Central memory CD8-positive, alpha-beta T cell (primary cell): ENCODE measurements at regions not wholly inside any gene's neighbourhood (a gene's known extent, or its start where the extent isn't known, plus 50 kb on each side); places are given as distances from the start of the nearest gene placed in this dataset.
"Not testable (repeated sequence)": the region's sequence is repeated elsewhere in the genome, so short reads cannot be mapped to it uniquely, and the experiment has no call there.

Source experiments
- ATAC-seq: fragments of 150-1000 bp; cut with Tn5 transposase; replicated peaks from 2 replicates; pipeline ENCODE4 v1.10.0; 2022; ENCODE audit warnings: mild to moderate bottlenecking, moderate FRiP score, moderate number of reproducible peaks; ENCODE audit not compliant: poor library complexity, severe bottlenecking; ENCODE audit errors: extremely low read depth
- DNase-seq, 2 donors: peaks; one replicate each; pipeline ENCODE4 v3.0.0; 2021; ENCODE audit warnings: low spot score in 2 of 2
- H3K27ac Mint-ChIP-seq: one replicate; pipeline ENCODE4 v1.8.0; 2022; ENCODE audit warnings: low read depth, mild to moderate bottlenecking, moderate library complexity, mixed read lengths
- H3K27me3 Mint-ChIP-seq: one replicate; pipeline ENCODE4 v1.8.0; 2022; ENCODE audit warnings: mixed read lengths
- H3K36me3 Mint-ChIP-seq: one replicate; pipeline ENCODE4 v1.8.0; 2022; ENCODE audit warnings: mild to moderate bottlenecking, moderate library complexity, mixed read lengths; ENCODE audit not compliant: insufficient read depth
- H3K4me1 Mint-ChIP-seq: one replicate; pipeline ENCODE4 v1.8.0; 2022; ENCODE audit warnings: mixed read lengths
- H3K4me3 Mint-ChIP-seq: one replicate; pipeline ENCODE4 v1.8.0; 2022; ENCODE audit warnings: mild to moderate bottlenecking, moderate library complexity, mixed read lengths
- H3K9me3 Mint-ChIP-seq: one replicate; pipeline ENCODE4 v1.8.0; 2022; ENCODE audit warnings: mixed read lengths

DNA sequence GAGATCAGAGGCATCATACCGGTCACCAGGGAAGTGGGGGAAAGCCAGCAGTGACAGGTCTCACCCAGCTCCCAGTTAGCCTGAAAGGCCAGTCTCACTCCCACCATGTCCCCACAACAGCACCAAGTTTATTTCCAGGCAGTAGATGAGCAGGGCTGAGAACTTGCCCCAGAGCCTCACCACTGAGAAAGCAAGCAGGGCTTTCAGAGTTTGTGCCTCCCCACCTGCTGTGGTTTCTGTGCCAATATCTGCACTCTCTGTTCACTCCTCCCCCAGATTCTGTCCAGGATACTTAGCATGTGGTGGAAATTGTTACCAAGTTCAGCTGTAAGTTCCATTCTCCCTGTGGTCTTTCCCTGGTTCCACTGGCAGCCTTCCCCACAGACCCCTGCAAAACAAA, 255.0 kb upstream of the HTR1E start:
- no peaks in the 10 kb centered on the region for H3K27me3 Mint-ChIP-seq
- H3K9me3 Mint-ChIP-seq = peaks cover 12% of the 10 kb centered on the region
- no peak overlapping the region for H3K27ac Mint-ChIP-seq
- H3K4me1 Mint-ChIP-seq = no peaks in the 10 kb centered on the region
- DNase-seq (no peak), ATAC-seq (no peak)
- no peaks in the 10 kb centered on the region for H3K36me3 Mint-ChIP-seq
- no peak overlapping the region for H3K4me3 Mint-ChIP-seq

DNA sequence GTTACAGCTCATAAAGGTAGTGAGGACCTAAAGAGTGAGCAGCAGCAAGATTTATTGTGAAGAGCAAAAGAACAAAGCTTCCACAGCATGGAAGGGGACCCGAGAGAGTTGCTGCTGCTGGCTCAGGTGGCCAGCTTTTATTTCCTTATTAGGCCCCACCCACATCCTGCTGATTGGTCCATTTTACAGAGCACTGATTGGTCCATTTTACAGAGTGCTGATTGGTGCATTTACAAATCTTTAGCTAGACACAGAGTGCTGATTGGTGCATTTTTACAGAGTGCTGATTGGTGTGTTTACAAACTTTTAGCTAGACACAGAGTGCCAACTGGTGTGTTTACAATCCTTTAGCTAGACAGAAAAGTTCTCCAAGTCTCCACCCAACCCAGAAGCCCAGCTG, 256.2 kb upstream of the HTR1E start:
- peaks cover 14% of the 10 kb centered on the region for H3K9me3 Mint-ChIP-seq
- not testable (repeated sequence) for H3K4me3 Mint-ChIP-seq, H3K36me3 Mint-ChIP-seq, H3K27me3 Mint-ChIP-seq, DNase-seq, H3K4me1 Mint-ChIP-seq, H3K27ac Mint-ChIP-seq, ATAC-seq

DNA sequence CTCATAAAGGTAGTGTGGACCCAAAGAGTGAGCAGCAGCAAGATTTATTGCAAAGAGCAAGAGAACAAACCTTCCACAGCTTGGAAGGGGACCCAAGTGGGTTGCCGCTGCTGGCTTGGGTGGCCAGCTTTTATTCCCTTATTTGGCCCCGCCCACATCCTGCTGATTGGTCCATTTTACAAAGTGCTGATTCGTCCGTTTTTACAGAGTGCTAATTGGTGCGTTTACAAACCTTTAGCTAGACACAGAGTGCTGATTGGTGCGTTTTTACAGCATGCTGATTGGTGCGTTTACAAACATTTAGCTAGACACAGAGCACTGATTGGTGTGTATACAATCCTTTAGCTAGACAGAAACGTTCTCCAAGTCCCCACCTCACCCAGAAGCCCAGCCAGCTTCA, 265.2 kb upstream of the HTR1E start:
- not testable (repeated sequence) for H3K27ac Mint-ChIP-seq, H3K27me3 Mint-ChIP-seq, H3K36me3 Mint-ChIP-seq, H3K4me3 Mint-ChIP-seq, H3K4me1 Mint-ChIP-seq, ATAC-seq, DNase-seq
- peaks cover 36% of the 10 kb centered on the region for H3K9me3 Mint-ChIP-seq

DNA sequence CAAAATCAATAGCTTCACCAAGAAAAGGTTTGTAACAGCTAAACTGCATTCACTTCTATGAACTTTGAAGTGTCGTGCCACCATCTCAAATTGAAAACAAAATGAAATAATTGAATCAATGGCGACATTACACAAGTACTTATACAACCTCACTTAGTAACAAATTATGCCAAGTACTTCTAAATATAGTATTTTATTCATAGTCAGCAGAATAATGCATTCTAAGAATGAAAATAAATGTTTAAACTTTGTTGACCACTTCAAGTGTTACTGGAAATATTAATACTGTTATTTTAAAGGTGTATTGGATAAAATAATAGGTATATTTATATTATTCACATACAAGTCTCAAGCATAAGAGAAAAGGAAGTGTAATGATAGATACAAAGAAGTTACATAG, 280.1 kb upstream of the HTR1E start:
- H3K27ac Mint-ChIP-seq = no peak overlapping the region
- peaks cover 5% of the 10 kb centered on the region for H3K9me3 Mint-ChIP-seq
- ATAC-seq = no peak
- no peaks in the 10 kb centered on the region for H3K36me3 Mint-ChIP-seq
- no peaks in the 10 kb centered on the region for H3K27me3 Mint-ChIP-seq
- no peak overlapping the region for H3K4me3 Mint-ChIP-seq
- H3K4me1 Mint-ChIP-seq = no peaks in the 10 kb centered on the region
- DNase-seq = no peak

DNA sequence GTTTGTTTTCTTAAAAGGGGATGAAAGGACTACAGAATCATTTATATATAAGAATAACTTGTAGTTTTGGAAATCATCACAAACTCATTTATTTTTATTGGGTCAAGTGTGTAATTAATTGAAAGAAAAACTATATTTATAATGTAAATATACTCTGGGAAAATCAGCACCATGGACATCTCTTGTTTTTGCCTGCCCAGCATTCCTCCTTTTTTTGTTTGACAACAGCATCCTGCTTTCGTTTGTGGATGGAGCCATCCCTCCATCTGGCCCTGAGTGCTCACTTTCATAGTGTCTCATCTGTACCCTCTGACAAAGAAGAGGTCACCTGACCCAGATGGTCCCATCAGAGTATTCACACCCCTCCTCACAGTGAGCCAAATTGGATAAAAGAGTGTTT, 308.2 kb upstream of the HTR1E start:
- DNase-seq (no peak), ATAC-seq (no peak)
- Mint-ChIP-seq H3K4me1 (no peaks in the 10 kb centered on the region), H3K4me3 (no peak overlapping the region), H3K9me3 (peaks cover 23% of the 10 kb centered on the region), H3K27ac (no peak overlapping the region), H3K27me3 (no peaks in the 10 kb centered on the region), H3K36me3 (no peaks in the 10 kb centered on the region)

DNA sequence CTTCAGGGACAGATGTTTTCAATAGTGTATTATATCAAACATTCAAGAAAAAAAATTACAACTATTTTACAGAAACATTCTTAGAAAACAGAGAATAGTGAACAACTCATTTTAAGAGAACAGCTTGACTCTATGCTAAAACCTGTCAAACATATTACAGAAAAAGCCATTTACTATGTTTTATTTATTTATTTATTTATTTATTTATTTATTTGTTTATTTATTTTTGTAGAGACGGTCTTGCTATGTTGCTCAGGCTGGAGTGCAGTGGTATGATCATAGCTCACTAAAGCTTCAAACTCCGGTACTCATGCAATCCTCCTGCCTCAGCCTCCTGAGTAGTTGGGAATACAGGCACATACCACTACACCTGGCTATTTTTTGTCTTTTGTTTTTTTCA, 317.9 kb upstream of the HTR1E start:
- Mint-ChIP-seq H3K4me1 (no peaks in the 10 kb centered on the region), H3K9me3 (peaks cover 9% of the 10 kb centered on the region), H3K27me3 (no peaks in the 10 kb centered on the region), H3K4me3 (no peak overlapping the region), H3K36me3 (no peaks in the 10 kb centered on the region), H3K27ac (no peak overlapping the region)
- ATAC-seq = no peak
- DNase-seq = no peak

DNA sequence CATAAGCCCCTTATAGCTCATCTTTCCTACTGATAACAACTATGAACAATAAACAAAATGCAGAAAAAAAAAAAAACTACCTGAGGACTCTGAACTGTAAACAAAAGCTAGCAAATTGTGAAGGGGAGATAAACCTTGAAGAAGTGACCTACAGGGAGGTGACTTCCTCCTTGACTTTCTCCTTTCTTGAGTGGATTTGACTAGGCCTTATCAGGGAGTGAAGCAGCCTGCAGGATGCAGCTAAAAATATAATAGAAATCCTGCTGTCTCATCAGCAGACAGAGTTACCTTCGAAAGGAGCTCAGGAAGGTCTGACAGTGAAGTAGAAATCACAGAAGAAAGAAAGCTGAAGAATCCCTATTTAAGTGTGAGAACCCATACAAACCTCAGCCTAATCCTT, 322.0 kb upstream of the HTR1E start:
- Mint-ChIP-seq H3K4me1 (no peaks in the 10 kb centered on the region), H3K4me3 (no peak overlapping the region), H3K36me3 (no peaks in the 10 kb centered on the region), H3K9me3 (peaks cover 7% of the 10 kb centered on the region), H3K27ac (no peak overlapping the region), H3K27me3 (no peaks in the 10 kb centered on the region)
- ATAC-seq (no peak), DNase-seq (no peak)

DNA sequence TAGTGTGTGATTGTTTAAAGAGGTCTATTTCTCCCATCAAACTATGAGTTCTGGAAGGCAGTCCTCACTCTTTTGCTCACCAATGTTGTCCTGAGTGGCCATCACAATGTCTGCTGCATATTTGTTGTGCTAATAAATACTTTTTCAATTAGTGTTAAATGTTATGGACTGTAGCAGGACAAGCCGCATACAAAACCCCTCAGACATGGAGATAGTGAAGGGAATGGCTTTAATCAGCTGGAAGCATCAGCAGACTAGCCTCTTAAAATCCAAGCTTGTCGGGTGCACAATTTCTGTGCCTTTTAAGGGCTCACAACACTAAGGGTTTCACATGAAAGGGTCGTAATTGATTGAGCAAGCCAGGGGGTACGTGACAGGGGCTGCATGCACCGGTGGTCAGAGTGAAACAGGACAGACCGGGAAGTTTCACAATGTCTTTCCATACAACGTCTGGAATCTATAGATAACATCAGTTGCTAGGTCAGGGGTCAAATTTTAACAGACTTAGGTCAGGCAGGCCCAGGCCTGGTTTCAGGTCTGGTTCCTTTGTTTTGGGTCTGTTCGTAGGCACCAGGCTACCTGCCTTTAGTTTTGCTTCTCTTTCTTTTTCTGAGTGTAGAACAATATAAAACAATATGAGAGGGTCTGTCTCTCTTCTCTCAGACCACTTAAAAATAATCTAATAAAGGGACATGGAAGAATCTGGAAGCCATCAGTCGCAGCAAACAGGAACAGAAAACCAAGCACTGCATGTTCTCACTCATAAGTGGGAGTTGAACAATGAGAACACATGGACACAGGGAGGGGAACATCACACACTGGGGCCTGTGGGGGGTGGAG, 327.6 kb upstream of the HTR1E start:
- no peaks in the 10 kb centered on the region for H3K4me1 Mint-ChIP-seq
- no peak overlapping the region for H3K27ac Mint-ChIP-seq
- no peaks in the 10 kb centered on the region for H3K36me3 Mint-ChIP-seq
- peaks cover 11% of the 10 kb centered on the region for H3K9me3 Mint-ChIP-seq
- DNase-seq = no peak
- no peak overlapping the region for H3K4me3 Mint-ChIP-seq
- no peaks in the 10 kb centered on the region for H3K27me3 Mint-ChIP-seq
- no peak for ATAC-seq

DNA sequence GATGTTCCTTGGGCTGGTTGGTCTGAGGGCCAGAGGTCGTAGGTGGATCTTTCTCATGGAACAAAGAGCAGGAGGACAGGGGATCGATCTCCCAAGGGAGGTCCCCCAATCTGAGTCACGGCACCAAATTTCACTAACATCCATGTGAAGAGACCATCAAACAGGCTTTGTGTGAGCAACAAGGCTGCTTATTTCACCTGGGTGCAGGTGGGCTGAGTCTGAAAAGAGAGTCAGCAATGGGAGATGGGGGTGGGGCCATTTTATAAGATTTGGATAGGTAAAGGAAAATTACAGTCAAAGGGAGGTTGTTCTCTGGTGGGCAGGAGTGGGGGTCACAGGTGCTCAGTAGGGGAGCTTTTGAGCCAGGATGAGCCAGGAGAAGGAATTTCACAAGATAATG, 334.0 kb upstream of the HTR1E start:
- H3K27me3 Mint-ChIP-seq, H3K4me1 Mint-ChIP-seq, H3K27ac Mint-ChIP-seq, H3K36me3 Mint-ChIP-seq, DNase-seq, ATAC-seq, H3K4me3 Mint-ChIP-seq: not testable (repeated sequence)
- peaks cover 18% of the 10 kb centered on the region for H3K9me3 Mint-ChIP-seq

DNA sequence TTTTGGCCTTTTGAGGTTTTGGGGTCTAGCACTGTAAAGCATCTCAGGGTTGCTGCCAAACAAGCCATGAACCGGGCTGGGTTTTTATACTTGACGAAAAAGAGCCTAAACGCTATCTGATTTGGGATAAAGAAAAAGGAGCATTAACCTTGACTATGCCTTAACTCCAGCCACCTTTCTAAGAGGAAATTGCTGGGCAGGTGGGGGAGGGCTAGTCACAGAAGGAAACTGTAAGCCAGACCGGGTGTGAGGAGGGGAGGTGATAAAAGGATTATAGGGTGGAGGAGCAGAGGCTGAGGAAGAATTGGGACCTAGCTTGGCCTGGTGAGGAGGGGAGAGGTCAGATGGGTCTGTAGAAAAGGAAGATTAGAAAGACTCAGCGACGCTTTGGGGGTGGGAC, 335.2 kb upstream of the HTR1E start:
- not testable (repeated sequence) for H3K4me1 Mint-ChIP-seq, ATAC-seq, H3K36me3 Mint-ChIP-seq, H3K4me3 Mint-ChIP-seq, H3K27me3 Mint-ChIP-seq, H3K27ac Mint-ChIP-seq, DNase-seq
- H3K9me3 Mint-ChIP-seq = peaks cover 18% of the 10 kb centered on the region

DNA sequence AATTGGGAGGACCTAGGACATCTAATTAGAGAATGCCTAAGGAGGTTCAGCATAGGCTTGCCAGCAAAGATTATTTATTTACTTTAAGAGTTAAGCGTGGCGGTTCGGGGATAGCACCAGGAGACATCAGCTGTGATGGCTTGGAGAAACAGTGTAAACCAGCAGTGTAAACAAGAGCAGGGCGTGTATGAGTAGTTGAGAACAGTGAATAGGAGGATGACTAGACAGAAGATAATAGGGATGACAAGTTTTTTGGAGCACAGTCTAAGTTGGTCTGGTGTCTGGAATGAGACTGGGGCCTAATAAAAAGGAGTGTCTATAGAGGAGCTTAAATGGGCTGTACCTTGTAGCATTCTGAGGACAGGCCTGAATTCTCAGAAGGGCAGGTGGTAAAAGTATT, 338.4 kb upstream of the HTR1E start:
- not testable (repeated sequence) for H3K36me3 Mint-ChIP-seq, DNase-seq, H3K4me3 Mint-ChIP-seq, H3K27ac Mint-ChIP-seq, H3K4me1 Mint-ChIP-seq, H3K27me3 Mint-ChIP-seq, ATAC-seq
- H3K9me3 Mint-ChIP-seq = peaks cover 13% of the 10 kb centered on the region

DNA sequence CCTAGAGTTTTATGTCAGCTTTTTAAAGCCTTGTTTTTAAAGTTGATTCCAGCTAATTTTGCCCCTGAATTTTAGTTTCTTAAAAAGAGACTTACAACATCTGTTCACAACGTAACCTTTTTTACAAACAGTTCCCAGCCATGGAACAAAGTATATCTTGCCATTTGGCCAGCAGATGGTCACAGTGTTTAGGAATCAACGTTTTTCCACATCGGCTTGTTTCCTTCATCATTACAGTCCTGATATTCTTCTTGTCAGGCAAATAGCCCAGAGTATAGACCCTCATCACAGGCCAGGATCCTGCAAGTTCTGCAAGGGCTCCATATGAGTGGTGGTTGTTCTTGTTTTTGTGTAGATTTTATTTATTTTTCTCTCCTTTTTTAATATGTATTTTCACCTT, 341.7 kb upstream of the HTR1E start:
- Mint-ChIP-seq H3K36me3 (no peaks in the 10 kb centered on the region), H3K4me3 (no peak overlapping the region), H3K4me1 (no peaks in the 10 kb centered on the region), H3K27ac (no peak overlapping the region), H3K9me3 (no peaks in the 10 kb centered on the region), H3K27me3 (no peaks in the 10 kb centered on the region)
- ATAC-seq = no peak
- DNase-seq = no peak

DNA sequence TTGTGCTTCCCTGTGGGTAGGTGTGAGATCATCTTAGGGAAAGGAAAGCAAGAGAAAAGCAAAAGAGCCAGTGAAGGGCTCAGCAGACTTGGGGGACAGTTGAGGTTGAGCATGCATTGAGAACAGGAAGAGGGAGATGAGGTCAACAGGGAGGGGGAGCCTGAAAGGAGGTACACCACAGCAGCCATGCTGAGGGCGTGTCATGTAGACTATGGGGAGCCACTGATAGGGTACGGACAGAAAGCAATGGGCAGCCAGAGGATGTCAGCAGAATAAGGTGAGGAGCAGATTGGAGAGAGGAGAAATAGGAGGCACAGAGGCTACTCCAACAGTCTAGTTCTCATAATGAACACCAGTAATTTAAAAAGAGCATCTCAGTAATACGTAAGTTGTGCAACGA, 351.1 kb upstream of the HTR1E start:
- Mint-ChIP-seq H3K4me1 (no peaks in the 10 kb centered on the region), H3K9me3 (peaks cover 28% of the 10 kb centered on the region), H3K4me3 (no peak overlapping the region), H3K27me3 (no peaks in the 10 kb centered on the region), H3K27ac (no peak overlapping the region), H3K36me3 (no peaks in the 10 kb centered on the region)
- DNase-seq (no peak), ATAC-seq (no peak)
